ENCODE measurements at regions not wholly inside any gene's neighbourhood (a gene's known extent, or its start where the extent isn't known, plus 50 kb on each side); places are given as distances from the start of the nearest gene placed in this dataset.

GRCh38 chr15:96122077-96123027, 208.1 kb upstream of the NR2F2 start:
- peaks cover 0 to 4% of the 10 kb centered on the region in 2 donors for H3K36me3 ChIP-seq (ENCODE audit: control insufficient read depth in 2 of 2, insufficient read depth in 2 of 2, low read length in 2 of 2)
- no peak overlapping the region for H3K9ac ChIP-seq (ENCODE audit: low read length in 2 of 2)
- H3K27ac ChIP-seq (ENCODE audit: low read length), result no peak overlapping the region
- no peak overlapping the region for H3K4me3 ChIP-seq (ENCODE audit: low read length in 2 of 2)
- no peaks in the 10 kb centered on the region for H3K27me3 ChIP-seq (ENCODE audit: control insufficient read depth in 1 of 2, insufficient read depth in 2 of 2, low read length in 2 of 2)
- H3K9me3 ChIP-seq (ENCODE audit: control insufficient read depth in 2 of 2, low read length in 2 of 2), result no peaks in the 10 kb centered on the region
- no peaks in the 10 kb centered on the region for H3K4me1 ChIP-seq (ENCODE audit: control insufficient read depth, insufficient read depth, low read length)

GRCh38 chr15:96123028-96123400, 207.5 kb upstream of the NR2F2 start:
- no peaks in the 10 kb centered on the region for H3K9me3 ChIP-seq (ENCODE audit: control insufficient read depth in 2 of 2, low read length in 2 of 2)
- H3K9ac ChIP-seq (ENCODE audit: low read length in 2 of 2), result no peak overlapping the region
- H3K4me1 ChIP-seq (ENCODE audit: control insufficient read depth, insufficient read depth, low read length), result no peaks in the 10 kb centered on the region
- H3K36me3 ChIP-seq (ENCODE audit: control insufficient read depth in 2 of 2, insufficient read depth in 2 of 2, low read length in 2 of 2), result peaks cover 0 to 4% of the 10 kb centered on the region in 2 donors
- no peak overlapping the region for H3K27ac ChIP-seq (ENCODE audit: low read length)
- H3K4me3 ChIP-seq (ENCODE audit: low read length in 2 of 2), result no peak overlapping the region
- H3K27me3 ChIP-seq (ENCODE audit: control insufficient read depth in 1 of 2, insufficient read depth in 2 of 2, low read length in 2 of 2), result no peaks in the 10 kb centered on the region

- H3K36me3 ChIP-seq (ENCODE audit: control insufficient read depth in 2 of 2, insufficient read depth in 2 of 2, low read length in 2 of 2), result peaks cover 0 to 4% of the 10 kb centered on the region in 2 donors
- no peak overlapping the region for H3K27ac ChIP-seq (ENCODE audit: low read length)
- no peaks in the 10 kb centered on the region for H3K4me1 ChIP-seq (ENCODE audit: control insufficient read depth, insufficient read depth, low read length)
- H3K9me3 ChIP-seq (ENCODE audit: control insufficient read depth in 2 of 2, low read length in 2 of 2), result no peaks in the 10 kb centered on the region
- H3K4me3 ChIP-seq (ENCODE audit: low read length in 2 of 2), result no peak overlapping the region
- no peak overlapping the region for H3K9ac ChIP-seq (ENCODE audit: low read length in 2 of 2)
- no peaks in the 10 kb centered on the region for H3K27me3 ChIP-seq (ENCODE audit: control insufficient read depth in 1 of 2, insufficient read depth in 2 of 2, low read length in 2 of 2)
Observed at GRCh38 chr15:96123630-96124187, 206.8 kb upstream of the NR2F2 start.

- Histone ChIP-seq H3K36me3 (ENCODE audit: control insufficient read depth in 2 of 2, insufficient read depth in 2 of 2, low read length in 2 of 2) (peaks cover 0 to 4% of the 10 kb centered on the region in 2 donors), H3K4me1 (ENCODE audit: control insufficient read depth, insufficient read depth, low read length) (no peaks in the 10 kb centered on the region), H3K4me3 (ENCODE audit: low read length in 2 of 2) (no peak overlapping the region), H3K27me3 (ENCODE audit: control insufficient read depth in 1 of 2, insufficient read depth in 2 of 2, low read length in 2 of 2) (no peaks in the 10 kb centered on the region), H3K9ac (ENCODE audit: low read length in 2 of 2) (no peak overlapping the region), H3K9me3 (ENCODE audit: control insufficient read depth in 2 of 2, low read length in 2 of 2) (no peaks in the 10 kb centered on the region), H3K27ac (ENCODE audit: low read length) (no peak overlapping the region)
Observed at GRCh38 chr15:96124436-96124835, 206.1 kb upstream of the NR2F2 start.

GRCh38 chr15:96125721-96126415, 204.6 kb upstream of the NR2F2 start:
- Histone ChIP-seq H3K4me1 (ENCODE audit: control insufficient read depth, insufficient read depth, low read length) (no peaks in the 10 kb centered on the region), H3K27me3 (ENCODE audit: control insufficient read depth in 1 of 2, insufficient read depth in 2 of 2, low read length in 2 of 2) (no peaks in the 10 kb centered on the region), H3K4me3 (ENCODE audit: low read length in 2 of 2) (no peak overlapping the region), H3K9ac (ENCODE audit: low read length in 2 of 2) (no peak overlapping the region), H3K27ac (ENCODE audit: low read length) (no peak overlapping the region), H3K9me3 (ENCODE audit: control insufficient read depth in 2 of 2, low read length in 2 of 2) (no peaks in the 10 kb centered on the region), H3K36me3 (ENCODE audit: control insufficient read depth in 2 of 2, insufficient read depth in 2 of 2, low read length in 2 of 2) (peaks cover 0 to 4% of the 10 kb centered on the region in 2 donors)

GRCh38 chr15:96126859-96127258, 203.6 kb upstream of the NR2F2 start:
- Histone ChIP-seq H3K4me3 (ENCODE audit: low read length in 2 of 2) (no peak overlapping the region), H3K9ac (ENCODE audit: low read length in 2 of 2) (no peak overlapping the region), H3K4me1 (ENCODE audit: control insufficient read depth, insufficient read depth, low read length) (no peaks in the 10 kb centered on the region), H3K27ac (ENCODE audit: low read length) (no peak overlapping the region), H3K9me3 (ENCODE audit: control insufficient read depth in 2 of 2, low read length in 2 of 2) (no peaks in the 10 kb centered on the region), H3K27me3 (ENCODE audit: control insufficient read depth in 1 of 2, insufficient read depth in 2 of 2, low read length in 2 of 2) (no peaks in the 10 kb centered on the region), H3K36me3 (ENCODE audit: control insufficient read depth in 2 of 2, insufficient read depth in 2 of 2, low read length in 2 of 2) (peaks cover 0 to 4% of the 10 kb centered on the region in 2 donors)

GRCh38 chr15:96130734-96131133, 199.8 kb upstream of the NR2F2 start:
- Histone ChIP-seq H3K4me1 (ENCODE audit: control insufficient read depth, insufficient read depth, low read length) (no peaks in the 10 kb centered on the region), H3K27ac (ENCODE audit: low read length) (no peak overlapping the region), H3K9ac (ENCODE audit: low read length in 2 of 2) (no peak overlapping the region), H3K27me3 (ENCODE audit: control insufficient read depth in 1 of 2, insufficient read depth in 2 of 2, low read length in 2 of 2) (no peaks in the 10 kb centered on the region), H3K4me3 (ENCODE audit: low read length in 2 of 2) (no peak overlapping the region), H3K9me3 (ENCODE audit: control insufficient read depth in 2 of 2, low read length in 2 of 2) (no peaks in the 10 kb centered on the region), H3K36me3 (ENCODE audit: control insufficient read depth in 2 of 2, insufficient read depth in 2 of 2, low read length in 2 of 2) (no peaks in the 10 kb centered on the region)

- H3K27me3 ChIP-seq (ENCODE audit: control insufficient read depth in 1 of 2, insufficient read depth in 2 of 2, low read length in 2 of 2), result no peaks in the 10 kb centered on the region
- no peak overlapping the region for H3K4me3 ChIP-seq (ENCODE audit: low read length in 2 of 2)
- no peaks in the 10 kb centered on the region for H3K9me3 ChIP-seq (ENCODE audit: control insufficient read depth in 2 of 2, low read length in 2 of 2)
- H3K36me3 ChIP-seq (ENCODE audit: control insufficient read depth in 2 of 2, insufficient read depth in 2 of 2, low read length in 2 of 2), result no peaks in the 10 kb centered on the region
- no peak overlapping the region for H3K27ac ChIP-seq (ENCODE audit: low read length)
- no peak overlapping the region for H3K9ac ChIP-seq (ENCODE audit: low read length in 2 of 2)
- no peaks in the 10 kb centered on the region for H3K4me1 ChIP-seq (ENCODE audit: control insufficient read depth, insufficient read depth, low read length)
Observed at GRCh38 chr15:96132126-96132525, 198.4 kb upstream of the NR2F2 start.

GRCh38 chr15:96135166-96136093, 195.1 kb upstream of the NR2F2 start:
- H3K27me3 ChIP-seq (ENCODE audit: control insufficient read depth in 1 of 2, insufficient read depth in 2 of 2, low read length in 2 of 2), result no peaks in the 10 kb centered on the region
- no peak overlapping the region for H3K9ac ChIP-seq (ENCODE audit: low read length in 2 of 2)
- H3K4me1 ChIP-seq (ENCODE audit: control insufficient read depth, insufficient read depth, low read length), result no peaks in the 10 kb centered on the region
- H3K4me3 ChIP-seq (ENCODE audit: low read length in 2 of 2), result no peak overlapping the region
- H3K27ac ChIP-seq (ENCODE audit: low read length), result no peak overlapping the region
- H3K36me3 ChIP-seq (ENCODE audit: control insufficient read depth in 2 of 2, insufficient read depth in 2 of 2, low read length in 2 of 2), result no peaks in the 10 kb centered on the region
- H3K9me3 ChIP-seq (ENCODE audit: control insufficient read depth in 2 of 2, low read length in 2 of 2), result no peaks in the 10 kb centered on the region

- H3K9ac ChIP-seq (ENCODE audit: low read length in 2 of 2), result no peak overlapping the region
- no peaks in the 10 kb centered on the region for H3K36me3 ChIP-seq (ENCODE audit: control insufficient read depth in 2 of 2, insufficient read depth in 2 of 2, low read length in 2 of 2)
Observed at GRCh38 chr15:96138985-96139384, 191.5 kb upstream of the NR2F2 start.

More at GRCh38 chr15:96138985-96139384, 191.5 kb upstream of the NR2F2 start:
- Histone ChIP-seq H3K4me1 (ENCODE audit: control insufficient read depth, insufficient read depth, low read length) (no peaks in the 10 kb centered on the region), H3K4me3 (ENCODE audit: low read length in 2 of 2) (no peak overlapping the region), H3K27ac (ENCODE audit: low read length) (no peak overlapping the region), H3K9me3 (ENCODE audit: control insufficient read depth in 2 of 2, low read length in 2 of 2) (no peaks in the 10 kb centered on the region), H3K27me3 (ENCODE audit: control insufficient read depth in 1 of 2, insufficient read depth in 2 of 2, low read length in 2 of 2) (no peaks in the 10 kb centered on the region)
